IMR-90 (cell line): ENCODE measurements at regions not wholly inside any gene's neighbourhood (a gene's known extent, or its start where the extent isn't known, plus 50 kb on each side); places are given as distances from the start of the nearest gene placed in this dataset.

Source experiments
- ATAC-seq: fragments of 200-7000 bp; cut with Tn5 transposase; 2 replicates; pipeline ENCODE4 v1.9.1; 2020; ENCODE audit warnings: low read depth, mild to moderate bottlenecking, moderate library complexity
- BruUV-seq: library from RNA; stranded (reverse); fragments of 400-500 nt; replicated peaks from 2 replicates; lab custom pipeline; 2021; lab: Mats Ljungman, UMichigan
- CTCF ChIA-PET: fragments of 300-600 bp; formaldehyde crosslinking; extraction: SDS; loops from one replicate; lab custom pipeline; 2021; ENCODE audit warnings: antibody characterized with exemption; lab: Yijun Ruan, JAX
- POLR2A ChIA-PET: fragments of 300-600 bp; sonication (Branson Sonifier 250); formaldehyde crosslinking; loops from one replicate; lab custom pipeline; 2022; ENCODE audit warnings: antibody characterized with exemption; ENCODE audit not compliant: unreplicated experiment; lab: Charles Lee
- DNase-seq: peaks from one replicate; pipeline ENCODE4 v3.0.0; 2013
- H2AFZ ChIP-seq: replicated peaks from 2 replicates; pipeline ENCODE3; 2013; ENCODE audit warnings: low read length, mild to moderate bottlenecking; ENCODE audit not compliant: poor library complexity
- H2AK5ac ChIP-seq: 2 replicates; pipeline ENCODE4 v1.6.1; 2013; ENCODE audit warnings: low read depth, low read length, inconsistent platforms
- H2AK9ac ChIP-seq: replicated peaks from 2 replicates; pipeline ENCODE3; 2013; ENCODE audit warnings: mild to moderate bottlenecking, low read depth, low read length, moderate library complexity; ENCODE audit not compliant: poor library complexity
- H2BK120ac ChIP-seq: 2 replicates; pipeline ENCODE4 v1.6.1; 2013; ENCODE audit warnings: low read depth, low read length, inconsistent platforms
- H2BK15ac ChIP-seq: 3 replicates; pipeline ENCODE4 v1.6.1; 2013; ENCODE audit warnings: low read depth, low read length, inconsistent platforms
- H2BK20ac ChIP-seq: 2 replicates; pipeline ENCODE4 v1.6.1; 2013; ENCODE audit warnings: low read depth, mild to moderate bottlenecking, inconsistent platforms, low read length, moderate library complexity
- H2BK5ac ChIP-seq: 2 replicates; pipeline ENCODE4 v1.6.1; 2013; ENCODE audit warnings: mild to moderate bottlenecking, low read depth, low read length, inconsistent platforms; ENCODE audit not compliant: poor library complexity, severe bottlenecking
- H3K14ac ChIP-seq: replicated peaks from 2 replicates; pipeline ENCODE4 v1.6.1; 2013; ENCODE audit warnings: low read depth, low read length, inconsistent platforms
- H3K18ac ChIP-seq: 2 replicates; pipeline ENCODE4 v1.6.1; 2013; ENCODE audit warnings: low read depth, low read length, control low read depth
- H3K23ac ChIP-seq: 2 replicates; pipeline ENCODE4 v1.6.1; 2013; ENCODE audit warnings: low read depth, low read length, inconsistent platforms
- H3K27ac ChIP-seq: 2 replicates; pipeline ENCODE4 v1.5.1; 2013; ENCODE audit warnings: mild to moderate bottlenecking, control low read depth, low read length; ENCODE audit not compliant: insufficient read depth
- H3K27me3 ChIP-seq: 2 replicates; pipeline ENCODE4 v1.6.1; 2013; ENCODE audit warnings: low read length; ENCODE audit not compliant: control insufficient read depth, insufficient read depth
- H3K36me3 ChIP-seq: 2 replicates; pipeline ENCODE4 v1.6.1; 2013; ENCODE audit warnings: low read length, mixed read lengths; ENCODE audit not compliant: control insufficient read depth, insufficient read depth
- H3K4ac ChIP-seq: 2 replicates; pipeline ENCODE4 v1.6.1; 2013; ENCODE audit warnings: low read depth, low read length, inconsistent platforms
- H3K4me1 ChIP-seq: 2 replicates; pipeline ENCODE4 v1.6.1; 2013; ENCODE audit warnings: low read length, mixed read lengths; ENCODE audit not compliant: control insufficient read depth, insufficient read depth
- H3K4me2 ChIP-seq: 2 replicates; pipeline ENCODE4 v1.6.1; 2013; ENCODE audit warnings: low read depth, mild to moderate bottlenecking, control low read depth, low read length, moderate library complexity
- H3K4me3 ChIP-seq: 2 replicates; pipeline ENCODE4 v1.5.1; 2013; ENCODE audit warnings: low read depth, mild to moderate bottlenecking, control low read depth, low read length, moderate library complexity; ENCODE audit not compliant: insufficient read depth
- H3K56ac ChIP-seq: 2 replicates; pipeline ENCODE4 v1.6.1; 2013; ENCODE audit warnings: low read length, inconsistent platforms; ENCODE audit not compliant: insufficient read depth; ENCODE audit errors: extremely low read depth
- H3K79me1 ChIP-seq, 2 experiments: 2 replicates each; pipeline ENCODE4 v1.6.1; 2013; ENCODE audit warnings: low read length in 2 of 2, inconsistent platforms in 1 of 2, low read depth in 1 of 2
- H3K9ac ChIP-seq: 2 replicates; pipeline ENCODE4 v1.6.1; 2013; ENCODE audit warnings: low read depth, low read length, control low read depth
- H3K9me1 ChIP-seq: 2 replicates; pipeline ENCODE4 v1.6.1; 2013; ENCODE audit warnings: low read length, inconsistent platforms; ENCODE audit not compliant: insufficient read depth
- H3K9me3 ChIP-seq: 2 replicates; pipeline ENCODE4 v1.6.1; 2013; ENCODE audit warnings: low read length; ENCODE audit not compliant: control insufficient read depth, insufficient read depth
- H4K20me1 ChIP-seq: 2 replicates; pipeline ENCODE4 v1.6.1; 2013; ENCODE audit warnings: low read length, inconsistent platforms; ENCODE audit not compliant: insufficient read depth
- H4K5ac ChIP-seq: 2 replicates; pipeline ENCODE4 v1.6.1; 2013; ENCODE audit warnings: mild to moderate bottlenecking, low read depth, low read length, control low read depth
- H4K8ac ChIP-seq, 2 experiments: 2 replicates each; pipeline ENCODE4 v1.6.1; 2013; ENCODE audit warnings: low read depth in 2 of 2, low read length in 2 of 2, control low read depth in 1 of 2, inconsistent platforms in 1 of 2
- H4K91ac ChIP-seq: 2 replicates; pipeline ENCODE4 v1.6.1; 2013; ENCODE audit warnings: low read depth, low read length, inconsistent platforms; ENCODE audit not compliant: insufficient read depth
- CEBPB ChIP-seq: IDR thresholded peaks from 2 replicates; pipeline ENCODE4 v1.6.1; 2012; ENCODE audit warnings: low read depth, low read length, improper control_type of control experiment
- FOS ChIP-seq: fragments of 150-350 bp; IDR thresholded peaks from 2 replicates; pipeline ENCODE4 v1.6.1; 2016; ENCODE audit warnings: low read depth, low read length
- MAFK ChIP-seq: IDR thresholded peaks from 2 replicates; pipeline ENCODE4 v1.6.1; 2012; ENCODE audit warnings: low read depth, low read length, improper control_type of control experiment
- WGBS, 2 experiments: methylation state at CpG; one replicate each; pipeline versions ENCODE4 v1.1.5 to v1.1.7; 2013; ENCODE audit warnings: missing lambda C conversion rate in 2 of 2; ENCODE audit not compliant: insufficient read length in 1 of 2; ENCODE audit errors: extremely low coverage in 2 of 2; 5-methylcytosine and 5-hydroxymethylcytosine counted together
- dilution Hi-C: fragments of 300-500 bp; cut with HindIII; formaldehyde crosslinking; loops from one replicate; pipeline ENCODE4 v1.14.3; 2018; ENCODE audit warnings: low sequenced_read_pairs; ENCODE audit not compliant: unreplicated experiment
- in situ Hi-C: fragments of 300-500 bp; cut with MboI; formaldehyde crosslinking; loops from 3 replicates; pipeline ENCODE4 v1.14.3; 2019; ENCODE audit warnings: low sequenced_read_pairs, inconsistent platforms, mixed read lengths
- intact Hi-C: fragments of 100-400 bp; cut with micrococcal nuclease; formaldehyde crosslinking; loops from 2 replicates; pipeline ENCODE4 v1.10.0; 2022
- TF ChIP-seq, protein P1 (sequence below): fragments of 150-350 bp; IDR thresholded peaks from 2 replicates; pipeline ENCODE4 v1.6.1; 2017; ENCODE audit warnings: mild to moderate bottlenecking, antibody characterized with exemption, low read length, low read depth

GRCh38 chr2:226440127-226440918 is 359.3 kb downstream of the IRS1 start:
- peak overlapping the region; percentile 91 for H2BK120ac ChIP-seq
- no TSS peak for BruUV-seq
- ChIA-PET CTCF (interaction anchor here (0.6 to 1.3 kb wide), 4 partner anchors 31 to 775 kb away, joined by 3 to 4 read pairs (median 3); no protein-coding TSS in a partner anchor), POLR2A (no interaction called here)
- in situ Hi-C loops: no loop called here
- no peak overlapping the region for H2AK9ac ChIP-seq
- peak overlapping the region; percentile 38; the same call in 1 of the 2 replicates for H4K91ac ChIP-seq
- no peak overlapping the region; the same call in 1 of the 2 replicates for H3K27ac ChIP-seq
- no peaks in the 10 kb centered on the region for H3K9me1 ChIP-seq
- peak overlapping the region; percentile 46; the same call in 1 of the 2 replicates for H3K4me2 ChIP-seq
- no peaks in the 10 kb centered on the region for H3K36me3 ChIP-seq
- no peak overlapping the region; the same call in 1 of the 2 replicates for H3K4ac ChIP-seq
- H2BK5ac ChIP-seq: peak overlapping the region; percentile 90
- H3K4me3 ChIP-seq: no peak overlapping the region
- H3K27me3 ChIP-seq: no peaks in the 10 kb centered on the region
- no peak overlapping the region; the same call in 1 of the 2 replicates for H3K14ac ChIP-seq
- H3K9ac ChIP-seq: no peak overlapping the region; the same call in 1 of the 2 replicates
- H2AK5ac ChIP-seq: 0 out of 2 replicates have a peak overlapping the region, but pooled peaks have one; percentile 21
- TF ChIP-seq MAFK (no peak), CEBPB (peak; percentile 44; the same call in 1 of the 2 replicates), FOS (peak; percentile 3; the same call in 1 of the 2 replicates)
- TF ChIP-seq, protein P1, sequence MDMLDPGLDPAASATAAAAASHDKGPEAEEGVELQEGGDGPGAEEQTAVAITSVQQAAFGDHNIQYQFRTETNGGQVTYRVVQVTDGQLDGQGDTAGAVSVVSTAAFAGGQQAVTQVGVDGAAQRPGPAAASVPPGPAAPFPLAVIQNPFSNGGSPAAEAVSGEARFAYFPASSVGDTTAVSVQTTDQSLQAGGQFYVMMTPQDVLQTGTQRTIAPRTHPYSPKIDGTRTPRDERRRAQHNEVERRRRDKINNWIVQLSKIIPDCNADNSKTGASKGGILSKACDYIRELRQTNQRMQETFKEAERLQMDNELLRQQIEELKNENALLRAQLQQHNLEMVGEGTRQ: no peak
- H3K4me1 ChIP-seq: peaks cover 6% of the 10 kb centered on the region
- H2AFZ ChIP-seq: no peak overlapping the region
- no peaks in the 10 kb centered on the region for H4K20me1 ChIP-seq
- H3K18ac ChIP-seq: peak overlapping the region; percentile 92
- peak overlapping the region; percentile 42; the same call in 1 of the 2 replicates for H3K56ac ChIP-seq
- no peaks in the 10 kb centered on the region for H3K9me3 ChIP-seq
- dilution Hi-C loops: no loop called here
- intact Hi-C loops: no loop called here
- 0 out of 2 replicates have a peak overlapping the region, but pooled peaks have one; percentile 60 for H3K23ac ChIP-seq
- no CpG with 5 or more reads among the region's 3 CpGs for WGBS, 2 experiments
- H4K5ac ChIP-seq: peak overlapping the region; percentile 12; the same call in 1 of the 2 replicates
- peak overlapping the region; percentile 89; the same call in 1 of the 3 replicates for H2BK15ac ChIP-seq
- H4K8ac ChIP-seq: peak overlapping the region in 1 of 2 experiments; percentile 41; a peak in 2 of 4 replicates
- peak; percentile 63 for ATAC-seq
- peak; percentile 66 for DNase-seq
- peak overlapping the region; percentile 92 for H2BK20ac ChIP-seq
- 0 out of 4 replicates have a peak, but pooled peaks cover 0 to 3% of the 10 kb centered on the region in 2 experiments for H3K79me1 ChIP-seq
